GM06990 (cell line): ENCODE measurements at regions not wholly inside any gene's neighbourhood (a gene's known extent, or its start where the extent isn't known, plus 50 kb on each side); places are given as distances from the start of the nearest gene placed in this dataset.

ENCODE experiments used
- DNase-seq: peaks from one replicate; pipeline ENCODE4 v3.0.0-alpha.2; 2011; ENCODE audit not compliant: insufficient read length; ENCODE audit errors: extremely low read depth
- H3K27me3 ChIP-seq: replicated peaks from 2 replicates; pipeline ENCODE4 v1.6.0; 2011; ENCODE audit warnings: low read length; ENCODE audit not compliant: control insufficient read depth, insufficient read depth
- H3K36me3 ChIP-seq: 2 replicates; pipeline ENCODE4 v1.5.1; 2011; ENCODE audit warnings: low read length; ENCODE audit not compliant: control insufficient read depth, insufficient read depth
- H3K4me3 ChIP-seq: replicated peaks from 2 replicates; pipeline ENCODE4 v1.5.1; 2011; ENCODE audit warnings: low read depth, mild to moderate bottlenecking, control low read depth, low read length
- CTCF ChIP-seq: IDR thresholded peaks from 2 replicates; pipeline ENCODE4 v1.5.1; 2011; ENCODE audit warnings: low read length, control low read depth, mild to moderate bottlenecking, inconsistent platforms; ENCODE audit not compliant: insufficient read depth, poor library complexity, severe bottlenecking

- no peaks in the 10 kb centered on the region for H3K36me3 ChIP-seq
- TF ChIP-seq CTCF, result no peak
- no peak overlapping the region for H3K4me3 ChIP-seq
- no peaks in the 10 kb centered on the region for H3K27me3 ChIP-seq
- no peak for DNase-seq
These were observed 123.7 kb upstream of the SEC61G start for GRCh38 chr7:54882694-54883093.

GRCh38 chr7:54883576-54883975 is 124.6 kb upstream of the SEC61G start:
- Histone ChIP-seq H3K4me3 (no peak overlapping the region), H3K27me3 (no peaks in the 10 kb centered on the region; the same call in 1 of the 2 replicates), H3K36me3 (no peaks in the 10 kb centered on the region)
- DNase-seq, result no peak
- TF ChIP-seq CTCF, result no peak

GRCh38 chr7:54885285-54885684 is 126.3 kb upstream of the SEC61G start:
- no peaks in the 10 kb centered on the region; the same call in 1 of the 2 replicates for H3K27me3 ChIP-seq
- no peak for DNase-seq
- no peak for TF ChIP-seq CTCF

GRCh38 chr7:54888067-54888733 is 129.2 kb upstream of the SEC61G start:
- Histone ChIP-seq H3K36me3 (no peaks in the 10 kb centered on the region), H3K27me3 (no peaks in the 10 kb centered on the region; the same call in 1 of the 2 replicates), H3K4me3 (no peak overlapping the region)
- no peak for TF ChIP-seq CTCF
- DNase-seq, result no peak

More at GRCh38 chr7:54885285-54885684, 126.3 kb upstream of the SEC61G start:
- H3K36me3 ChIP-seq, result no peaks in the 10 kb centered on the region
- H3K4me3 ChIP-seq, result no peak overlapping the region

- H3K27me3 ChIP-seq, result no peaks in the 10 kb centered on the region; the same call in 1 of the 2 replicates
- no peak for TF ChIP-seq CTCF
- no peak overlapping the region for H3K4me3 ChIP-seq
- no peak for DNase-seq
- H3K36me3 ChIP-seq, result no peaks in the 10 kb centered on the region
These were observed 129.7 kb upstream of the SEC61G start for GRCh38 chr7:54888734-54889082.

- Histone ChIP-seq H3K36me3 (no peaks in the 10 kb centered on the region), H3K27me3 (no peaks in the 10 kb centered on the region), H3K4me3 (no peak overlapping the region)
- no peak for TF ChIP-seq CTCF
- DNase-seq, result no peak
These were observed 120.9 kb upstream of the EGFR start for GRCh38 chr7:54897891-54898290.
